ENCODE measurements at regions not wholly inside any gene's neighbourhood (a gene's known extent, or its start where the extent isn't known, plus 50 kb on each side); places are given as distances from the start of the nearest gene placed in this dataset.

GRCh38 chr11:110859998-110860397 is 147.8 kb upstream of the ARHGAP20 start:
- in situ Hi-C loops (cut with MboI; ENCODE audit: low sequenced_read_pairs in 4 of 4) (no loop called here), intact Hi-C loops (cut with DNase I; ENCODE audit: low total_unique reads) (no loop called here)
- no peak for TF ChIP-seq POLR2A (IDR thresholded peaks at IDR 0.05)
- TF ChIP-seq CTCF (IDR thresholded peaks at IDR 0.05 in 4 of 5, conservative IDR thresholded peaks at IDR 0.05 in 1 of 5), result no peak
- no peaks in the 10 kb centered on the region for H3K27me3 ChIP-seq
- H3K4me1 ChIP-seq, result no peaks in the 10 kb centered on the region
- no peak overlapping the region for H3K4me3 ChIP-seq
- ATAC-seq (no peak), DNase-seq (no peak)
- H3K9me3 ChIP-seq, result no peaks in the 10 kb centered on the region
- H3K27ac ChIP-seq, result no peak overlapping the region
- H3K36me3 ChIP-seq, result no peaks in the 10 kb centered on the region

- no peak overlapping the region for H3K4me3 ChIP-seq
- H3K9me3 ChIP-seq, result no peaks in the 10 kb centered on the region
- TF ChIP-seq POLR2A (IDR thresholded peaks at IDR 0.05) (no peak), CTCF (IDR thresholded peaks at IDR 0.05 in 4 of 5, conservative IDR thresholded peaks at IDR 0.05 in 1 of 5) (no peak)
- H3K27ac ChIP-seq, result no peak overlapping the region
- no peaks in the 10 kb centered on the region for H3K4me1 ChIP-seq
- H3K36me3 ChIP-seq, result no peaks in the 10 kb centered on the region
- no peak for DNase-seq
- no peaks in the 10 kb centered on the region for H3K27me3 ChIP-seq
- ATAC-seq, result no peak
- in situ Hi-C loops (cut with MboI; ENCODE audit: low sequenced_read_pairs in 4 of 4) (no loop called here), intact Hi-C loops (cut with DNase I; ENCODE audit: low total_unique reads) (no loop called here)
Measured at GRCh38 chr11:110859240-110859840, 147.1 kb upstream of the ARHGAP20 start.

GRCh38 chr11:110858547-110858921 is 146.3 kb upstream of the ARHGAP20 start:
- intact Hi-C loops (cut with DNase I; ENCODE audit: low total_unique reads), result no loop called here
- ATAC-seq (peak; percentile 40 to 64), DNase-seq (peak; percentile 47 to 70)
- TF ChIP-seq CTCF (IDR thresholded peaks at IDR 0.05 in 4 of 5, conservative IDR thresholded peaks at IDR 0.05 in 1 of 5), result no peak
- TF ChIP-seq POLR2A (IDR thresholded peaks at IDR 0.05), result no peak
- no peaks in the 10 kb centered on the region for H3K36me3 ChIP-seq
- H3K9me3 ChIP-seq, result no peaks in the 10 kb centered on the region
- in situ Hi-C loops (cut with MboI; ENCODE audit: low sequenced_read_pairs in 4 of 4), result no loop called here
- H3K27me3 ChIP-seq, result no peaks in the 10 kb centered on the region
- no peak overlapping the region for H3K4me3 ChIP-seq
- no peaks in the 10 kb centered on the region for H3K4me1 ChIP-seq
- H3K27ac ChIP-seq, result peak overlapping the region; percentile 5 to 43 (median 20)

GRCh38 chr11:110857892-110858546 is 145.8 kb upstream of the ARHGAP20 start:
- Histone ChIP-seq H3K36me3 (no peaks in the 10 kb centered on the region), H3K9me3 (no peaks in the 10 kb centered on the region), H3K4me3 (no peak overlapping the region), H3K27ac (peak overlapping the region; percentile 5 to 43 (median 20)), H3K27me3 (no peaks in the 10 kb centered on the region), H3K4me1 (no peaks in the 10 kb centered on the region)
- TF ChIP-seq CTCF (IDR thresholded peaks at IDR 0.05 in 4 of 5, conservative IDR thresholded peaks at IDR 0.05 in 1 of 5), result no peak
- no peak for TF ChIP-seq POLR2A (IDR thresholded peaks at IDR 0.05)
- intact Hi-C loops (cut with DNase I; ENCODE audit: low total_unique reads) (no loop called here), in situ Hi-C loops (cut with MboI; ENCODE audit: low sequenced_read_pairs in 4 of 4) (no loop called here)
- DNase-seq, result peak; percentile 21 to 22
- ATAC-seq, result peak; percentile 40 to 60
